IPS-15b (cell line): ENCODE measurements at regions not wholly inside any gene's neighbourhood (a gene's known extent, or its start where the extent isn't known, plus 50 kb on each side); places are given as distances from the start of the nearest gene placed in this dataset.

Experiments used
- H3K27me3 ChIP-seq: one replicate; pipeline ENCODE4 v1.6.1; 2013; ENCODE audit warnings: low read length; ENCODE audit not compliant: control insufficient read depth, insufficient read depth
- H3K36me3 ChIP-seq: one replicate; pipeline ENCODE4 v1.6.1; 2013; ENCODE audit warnings: low read length; ENCODE audit not compliant: control insufficient read depth, insufficient read depth
- H3K4me1 ChIP-seq: one replicate; pipeline ENCODE4 v1.6.1; 2013; ENCODE audit warnings: mild to moderate bottlenecking, low read length; ENCODE audit not compliant: control insufficient read depth, insufficient read depth
- H3K4me3 ChIP-seq: one replicate; pipeline ENCODE4 v1.5.1; 2013; ENCODE audit warnings: low read depth, low read length
- H3K9ac ChIP-seq: one replicate; pipeline ENCODE4 v1.6.1; 2013; ENCODE audit warnings: low read depth, mild to moderate bottlenecking, low read length
- H3K9me3 ChIP-seq: one replicate; pipeline ENCODE4 v1.6.1; 2013; ENCODE audit warnings: mild to moderate bottlenecking, low read length; ENCODE audit not compliant: control insufficient read depth, insufficient read depth

DNA sequence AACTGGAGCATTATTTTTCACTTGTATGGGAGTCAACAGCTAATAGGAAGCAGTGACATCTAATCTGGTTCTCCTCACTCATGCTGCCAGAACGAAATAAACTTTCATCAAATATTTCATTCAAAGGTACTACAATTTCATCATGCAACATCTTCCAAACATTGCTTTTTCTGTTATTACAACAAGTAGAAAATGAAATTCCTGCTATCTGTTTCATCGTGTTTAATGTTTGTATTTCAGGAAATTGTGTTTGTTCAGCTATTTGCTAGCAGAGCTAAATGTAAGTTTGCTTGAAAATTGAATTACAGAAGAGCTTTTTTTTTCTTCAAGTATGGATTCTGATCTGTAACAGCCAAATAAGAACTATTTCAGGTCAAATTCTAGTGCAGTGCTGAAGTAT lies 90.1 kb downstream of the SLITRK6 start:
- Histone ChIP-seq H3K9me3 (no peaks in the 10 kb centered on the region), H3K4me3 (no peak overlapping the region), H3K9ac (no peak overlapping the region), H3K27me3 (no peaks in the 10 kb centered on the region), H3K4me1 (no peaks in the 10 kb centered on the region), H3K36me3 (no peaks in the 10 kb centered on the region)

DNA sequence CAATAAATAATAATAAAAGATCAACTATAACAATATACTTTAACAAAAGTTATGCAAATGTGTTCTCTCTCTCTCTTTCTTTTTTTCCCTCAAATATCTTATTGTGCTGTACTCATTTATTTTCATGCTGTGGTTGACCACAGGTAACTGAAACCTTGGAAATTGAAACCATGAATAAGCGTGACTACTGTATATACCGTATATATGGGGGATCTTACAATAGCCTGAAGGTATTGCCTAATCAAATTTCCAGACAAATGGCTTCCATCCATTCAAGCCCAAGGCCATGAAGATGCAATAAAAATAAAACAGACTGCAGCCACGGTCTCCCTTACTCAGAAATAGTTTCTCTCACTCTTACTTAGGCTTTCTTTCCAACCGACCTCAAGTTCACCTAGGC lies 98.3 kb downstream of the SLITRK6 start:
- H3K27me3 ChIP-seq, result no peaks in the 10 kb centered on the region
- no peaks in the 10 kb centered on the region for H3K36me3 ChIP-seq
- H3K4me1 ChIP-seq, result no peaks in the 10 kb centered on the region
- no peak overlapping the region for H3K4me3 ChIP-seq
- H3K9ac ChIP-seq, result no peak overlapping the region
- H3K9me3 ChIP-seq, result no peaks in the 10 kb centered on the region

DNA sequence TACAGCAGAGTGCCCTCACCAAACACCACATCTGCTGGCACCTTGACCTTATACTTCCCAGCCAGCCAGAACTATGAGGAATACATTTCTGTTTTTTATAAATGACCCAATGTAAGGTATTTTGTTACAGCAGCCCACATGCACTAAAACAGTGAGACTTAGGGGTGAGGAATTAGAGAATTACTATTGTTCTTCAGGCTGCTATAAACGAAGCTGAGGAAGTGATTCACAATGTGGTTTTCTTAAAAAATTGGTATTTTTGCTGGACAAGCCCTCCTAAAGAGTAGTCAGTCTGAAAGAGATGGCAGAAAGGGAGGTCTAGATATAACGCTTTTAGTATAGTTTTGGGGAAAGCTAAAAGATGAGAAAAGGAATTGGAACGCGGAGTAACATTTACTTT lies 101.0 kb downstream of the SLITRK6 start:
- Histone ChIP-seq H3K9ac (no peak overlapping the region), H3K36me3 (no peaks in the 10 kb centered on the region), H3K27me3 (no peaks in the 10 kb centered on the region), H3K4me3 (no peak overlapping the region), H3K4me1 (peaks cover 4% of the 10 kb centered on the region), H3K9me3 (no peaks in the 10 kb centered on the region)

DNA sequence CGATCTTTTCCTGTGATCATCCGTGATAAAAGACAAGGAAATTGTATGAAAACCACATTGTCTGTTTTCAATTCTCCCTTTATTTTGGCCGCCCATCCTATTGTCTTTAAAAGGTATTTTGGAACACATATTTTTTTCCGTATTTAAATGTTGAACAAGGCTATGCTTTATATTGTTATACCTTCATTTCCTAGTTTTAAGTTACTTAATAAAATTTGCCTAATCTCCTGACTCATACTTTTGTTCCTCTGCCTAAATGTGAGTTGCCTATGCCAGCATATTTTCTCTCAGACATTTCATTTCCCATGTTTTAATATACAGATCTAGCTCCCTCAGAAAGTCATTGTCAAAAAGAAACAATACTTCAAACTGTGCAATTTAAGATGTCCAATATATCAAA lies 104.2 kb downstream of the SLITRK6 start:
- no peaks in the 10 kb centered on the region for H3K36me3 ChIP-seq
- H3K27me3 ChIP-seq, result no peaks in the 10 kb centered on the region
- no peaks in the 10 kb centered on the region for H3K9me3 ChIP-seq
- H3K9ac ChIP-seq, result no peak overlapping the region
- no peak overlapping the region for H3K4me3 ChIP-seq
- peaks cover 4% of the 10 kb centered on the region for H3K4me1 ChIP-seq

DNA sequence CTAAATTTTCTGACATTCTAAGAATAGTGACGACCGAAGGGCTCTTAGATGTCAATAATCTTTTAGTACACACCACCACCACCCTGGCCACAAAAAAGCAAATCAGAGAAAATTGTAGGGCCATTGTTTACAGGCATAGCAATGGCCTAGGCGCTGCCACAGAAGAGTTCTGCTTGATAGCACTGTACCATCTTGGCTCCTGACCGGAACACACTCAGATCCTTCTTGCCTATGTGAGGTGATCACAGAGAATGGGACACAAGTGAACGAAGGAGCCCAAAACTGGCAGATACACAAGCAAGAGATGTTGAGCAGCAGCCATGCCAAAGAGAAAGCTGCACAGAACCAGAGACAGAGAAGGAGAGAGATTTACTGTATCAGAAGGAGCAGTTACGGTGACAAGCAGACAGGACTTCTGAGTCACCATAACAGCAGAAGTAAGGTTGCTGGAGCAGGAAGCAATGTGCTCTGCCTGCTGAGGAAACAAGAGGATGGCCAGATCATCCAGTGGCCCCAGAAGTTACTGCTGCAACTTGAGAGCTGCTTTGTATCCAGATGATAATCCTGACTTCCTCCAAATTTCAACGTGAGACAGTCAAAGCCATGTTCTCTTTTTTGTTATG lies 105.2 kb downstream of the SLITRK6 start:
- no peak overlapping the region for H3K9ac ChIP-seq
- peaks cover 4% of the 10 kb centered on the region for H3K4me1 ChIP-seq
- no peaks in the 10 kb centered on the region for H3K27me3 ChIP-seq
- H3K9me3 ChIP-seq, result no peaks in the 10 kb centered on the region
- no peaks in the 10 kb centered on the region for H3K36me3 ChIP-seq
- H3K4me3 ChIP-seq, result no peak overlapping the region

DNA sequence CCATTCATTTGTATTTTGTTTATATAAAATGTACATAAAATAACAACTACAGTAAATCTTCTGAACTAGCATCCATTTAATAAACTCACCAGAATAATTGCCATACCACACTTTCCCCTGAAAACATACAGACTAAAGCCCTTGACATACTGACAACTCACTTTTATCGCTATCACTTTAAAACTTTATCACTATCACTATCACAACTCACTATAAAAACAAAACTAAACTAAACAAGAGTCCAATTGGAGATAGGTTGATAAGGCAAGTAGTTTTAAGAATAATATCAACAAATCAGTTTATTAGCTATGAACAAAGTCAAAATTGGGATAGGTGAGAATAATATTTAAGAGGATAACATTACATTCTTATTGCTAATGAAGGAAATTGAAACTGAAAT lies 108.9 kb downstream of the SLITRK6 start:
- Histone ChIP-seq H3K9ac (no peak overlapping the region), H3K4me3 (no peak overlapping the region), H3K4me1 (peaks cover 4% of the 10 kb centered on the region), H3K27me3 (no peaks in the 10 kb centered on the region), H3K36me3 (no peaks in the 10 kb centered on the region), H3K9me3 (no peaks in the 10 kb centered on the region)

DNA sequence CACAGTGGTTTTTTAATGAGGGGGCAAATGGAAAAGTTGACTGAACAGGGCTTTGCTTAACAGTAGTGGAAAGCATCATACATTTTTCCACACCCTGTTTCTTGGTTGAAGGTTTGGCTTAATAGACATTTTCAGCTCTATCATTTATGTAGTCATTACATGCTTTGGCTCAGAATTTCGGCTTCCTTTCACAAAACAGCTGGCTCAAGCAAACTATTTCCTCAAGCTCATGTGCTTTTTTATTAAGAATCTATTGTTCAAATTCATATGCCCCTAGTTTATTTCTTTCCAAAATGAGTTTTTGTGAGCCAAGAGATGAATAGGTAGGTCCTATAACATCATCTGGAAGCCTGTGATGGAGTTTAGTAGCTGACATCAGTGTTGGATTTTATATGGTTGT lies 113.8 kb downstream of the SLITRK6 start:
- Histone ChIP-seq H3K9ac (no peak overlapping the region), H3K4me3 (no peak overlapping the region), H3K27me3 (no peaks in the 10 kb centered on the region), H3K36me3 (no peaks in the 10 kb centered on the region), H3K4me1 (no peaks in the 10 kb centered on the region), H3K9me3 (no peaks in the 10 kb centered on the region)

DNA sequence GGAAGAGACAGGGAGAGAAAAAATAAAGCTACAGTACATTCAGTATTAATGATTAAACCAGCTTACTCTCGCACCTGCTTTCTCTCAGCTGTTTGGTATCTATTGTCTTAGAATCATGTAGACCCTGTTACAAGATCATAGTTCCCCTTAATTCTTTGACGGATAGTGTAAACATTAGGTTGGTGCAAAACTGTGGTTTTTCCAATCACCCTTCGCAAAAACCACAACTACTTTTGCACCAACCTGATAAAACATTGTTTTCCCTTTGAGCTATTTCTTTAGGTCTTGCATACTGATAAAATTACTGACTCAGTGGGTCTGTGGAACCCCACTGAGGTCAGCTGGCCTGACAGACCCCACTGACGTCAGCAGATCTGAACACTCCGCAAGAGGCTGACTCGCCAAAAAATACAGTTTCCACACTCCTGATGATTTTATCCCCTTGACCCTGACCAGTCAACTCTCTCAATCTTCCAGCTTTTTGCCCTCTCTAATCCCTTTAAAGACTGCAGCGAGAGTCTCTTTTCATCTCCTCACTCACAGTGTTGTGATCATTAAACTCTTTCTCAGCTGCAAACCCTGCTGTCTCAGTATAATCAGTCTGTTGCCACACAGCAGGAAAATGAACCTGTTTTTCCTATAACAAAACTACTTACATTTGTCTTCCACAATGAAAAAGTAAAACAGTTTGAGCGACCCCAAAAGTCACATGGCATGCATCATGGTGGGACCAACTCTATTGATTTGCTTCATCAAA lies 123.9 kb downstream of the SLITRK6 start:
- Histone ChIP-seq H3K4me1 (no peaks in the 10 kb centered on the region), H3K9ac (no peak overlapping the region), H3K9me3 (no peaks in the 10 kb centered on the region), H3K4me3 (no peak overlapping the region), H3K27me3 (no peaks in the 10 kb centered on the region), H3K36me3 (no peaks in the 10 kb centered on the region)

DNA sequence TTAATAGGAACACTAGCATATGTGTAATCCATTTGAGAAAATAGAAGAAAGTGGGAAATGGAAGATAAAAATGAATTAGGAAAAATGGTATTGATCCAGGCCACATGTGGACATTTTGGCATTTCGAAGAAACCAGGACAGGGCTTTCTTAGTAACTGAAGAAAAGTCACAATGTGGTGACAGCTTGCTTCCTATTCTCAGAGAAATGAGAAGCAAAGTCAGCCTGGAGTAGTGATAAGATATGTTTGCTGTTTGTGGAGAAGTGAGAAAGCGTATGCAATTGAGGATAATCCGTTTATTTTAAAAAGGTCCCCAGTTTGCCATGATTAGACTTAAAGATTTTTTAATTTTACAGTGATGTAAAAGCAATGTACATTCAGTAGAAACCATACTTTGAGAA lies 127.9 kb downstream of the SLITRK6 start:
- Histone ChIP-seq H3K9ac (no peak overlapping the region), H3K4me3 (no peak overlapping the region), H3K27me3 (no peaks in the 10 kb centered on the region), H3K4me1 (no peaks in the 10 kb centered on the region), H3K36me3 (no peaks in the 10 kb centered on the region), H3K9me3 (no peaks in the 10 kb centered on the region)

DNA sequence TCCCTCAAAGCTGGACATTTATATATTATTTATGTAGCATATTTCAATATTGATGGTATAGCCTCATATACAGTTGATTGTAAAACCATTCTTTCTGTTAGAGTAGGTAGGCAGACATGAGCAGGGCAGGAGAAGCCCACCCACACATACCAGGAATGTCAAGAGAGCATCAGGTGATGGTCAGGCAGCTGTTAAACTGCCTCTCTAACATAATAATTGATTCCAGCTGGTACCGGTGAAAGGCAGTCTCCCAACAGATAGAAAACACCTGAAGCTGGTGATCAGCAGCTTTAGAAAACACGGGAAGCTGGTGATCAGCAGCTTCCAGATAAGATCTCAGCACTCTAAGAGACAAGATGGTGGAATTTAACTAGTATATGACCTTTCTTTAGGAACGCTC lies 132.9 kb downstream of the SLITRK6 start:
- Histone ChIP-seq H3K9me3 (no peaks in the 10 kb centered on the region), H3K27me3 (no peaks in the 10 kb centered on the region), H3K9ac (no peak overlapping the region), H3K36me3 (no peaks in the 10 kb centered on the region), H3K4me1 (peaks cover 3% of the 10 kb centered on the region), H3K4me3 (no peak overlapping the region)

DNA sequence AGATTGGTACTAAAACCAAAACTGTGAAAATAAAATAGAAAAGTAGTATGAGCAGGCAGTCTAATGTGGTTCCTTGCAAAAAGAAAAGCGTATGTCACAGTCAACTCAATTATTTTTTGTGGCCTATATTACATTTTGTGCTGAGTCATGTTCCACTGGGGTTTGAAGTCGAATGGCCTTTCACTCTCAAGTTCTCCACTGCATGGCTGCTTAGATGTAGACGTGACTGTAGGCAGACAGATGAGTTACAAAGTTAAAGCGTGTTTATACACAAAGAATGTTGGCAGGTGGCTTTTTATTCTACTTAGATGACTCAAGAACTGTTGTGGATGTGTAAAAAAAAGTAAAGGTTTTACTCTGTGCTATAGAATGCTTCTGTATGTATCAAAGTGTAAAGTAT lies 133.9 kb downstream of the SLITRK6 start:
- no peak overlapping the region for H3K4me3 ChIP-seq
- no peak overlapping the region for H3K9ac ChIP-seq
- H3K27me3 ChIP-seq, result no peaks in the 10 kb centered on the region
- no peaks in the 10 kb centered on the region for H3K36me3 ChIP-seq
- H3K9me3 ChIP-seq, result no peaks in the 10 kb centered on the region
- peaks cover 3% of the 10 kb centered on the region for H3K4me1 ChIP-seq

DNA sequence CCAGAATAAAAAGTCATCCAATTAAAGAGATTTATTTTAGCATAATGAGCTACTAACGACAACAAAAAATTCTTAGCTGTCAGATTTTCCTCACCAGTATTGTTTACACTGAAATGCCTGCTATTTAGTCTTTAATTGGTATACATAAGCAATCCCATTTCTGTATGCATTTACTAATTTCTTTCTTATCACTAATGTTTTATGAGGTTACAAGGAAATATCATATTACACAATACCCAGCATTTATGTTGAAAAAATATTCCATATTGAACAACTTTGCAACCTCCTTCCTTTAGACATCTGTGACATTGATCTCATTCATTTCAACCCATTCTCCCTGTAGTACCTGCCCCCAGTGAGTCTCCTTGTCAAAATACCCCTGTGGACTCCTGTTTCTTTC lies 135.4 kb downstream of the SLITRK6 start:
- Histone ChIP-seq H3K9me3 (no peaks in the 10 kb centered on the region), H3K4me1 (peaks cover 3% of the 10 kb centered on the region), H3K36me3 (no peaks in the 10 kb centered on the region), H3K27me3 (no peaks in the 10 kb centered on the region), H3K9ac (no peak overlapping the region), H3K4me3 (no peak overlapping the region)
